RWPE2 (cell line): ENCODE measurements at regions not wholly inside any gene's neighbourhood (a gene's known extent, or its start where the extent isn't known, plus 50 kb on each side); places are given as distances from the start of the nearest gene placed in this dataset.

ENCODE experiments used
- ATAC-seq: fragments of 200-7000 bp; cut with Tn5 transposase; 3 replicates; pipeline ENCODE4 v1.9.1; 2021; ENCODE audit warnings: low read depth
- DNase-seq: peaks from one replicate; pipeline ENCODE4 v3.0.0-alpha.2; 2020; ENCODE audit warnings: low spot score
- H3K27ac ChIP-seq: fragments of 450-650 bp; 2 replicates; pipeline ENCODE4 v1.5.1; 2017; ENCODE audit warnings: mild to moderate bottlenecking; ENCODE audit not compliant: poor library complexity, severe bottlenecking
- H3K27me3 ChIP-seq: fragments of 250-450 bp; sonication (Bioruptor Pico); 2 replicates; pipeline ENCODE4 v1.5.1; 2021; ENCODE audit warnings: mild to moderate bottlenecking, moderate library complexity; ENCODE audit not compliant: insufficient read depth, poor library complexity, severe bottlenecking
- H3K36me3 ChIP-seq: fragments of 250-450 bp; sonication (Bioruptor Pico); 2 replicates; pipeline ENCODE4 v1.5.1; 2020; ENCODE audit warnings: low read depth, mild to moderate bottlenecking, moderate library complexity
- H3K4me1 ChIP-seq: fragments of 250-450 bp; sonication (Bioruptor Pico); 2 replicates; pipeline ENCODE4 v1.5.1; 2021; ENCODE audit warnings: mild to moderate bottlenecking, moderate library complexity; ENCODE audit not compliant: insufficient read depth, poor library complexity, severe bottlenecking
- H3K4me3 ChIP-seq: fragments of 250-450 bp; sonication (Bioruptor Pico); 2 replicates; pipeline ENCODE4 v1.5.1; 2021; ENCODE audit warnings: mild to moderate bottlenecking, moderate library complexity; ENCODE audit not compliant: severe bottlenecking
- H3K9me3 ChIP-seq: fragments of 250-450 bp; sonication (Bioruptor Pico); 2 replicates; pipeline ENCODE4 v1.5.1; 2021; ENCODE audit warnings: mild to moderate bottlenecking, moderate library complexity; ENCODE audit not compliant: severe bottlenecking
- CTCF ChIP-seq: fragments of 450-650 bp; IDR thresholded peaks from one replicate; pipeline ENCODE4 v1.5.1; 2017; ENCODE audit warnings: mild to moderate bottlenecking, moderate library complexity; ENCODE audit not compliant: poor library complexity, severe bottlenecking

- Histone ChIP-seq H3K4me1 (no peaks in the 10 kb centered on the region), H3K9me3 (no peaks in the 10 kb centered on the region), H3K36me3 (no peaks in the 10 kb centered on the region), H3K4me3 (no peak overlapping the region), H3K27ac (no peak overlapping the region), H3K27me3 (peaks cover 3% of the 10 kb centered on the region)
- TF ChIP-seq CTCF: no peak
- ATAC-seq: no peak
- no peak for DNase-seq
Observed at GRCh38 chr11:119940401-119940976, 197.4 kb downstream of the TRIM29 start.

GRCh38 chr11:119937412-119937811 is 200.5 kb downstream of the TRIM29 start:
- Histone ChIP-seq H3K36me3 (no peaks in the 10 kb centered on the region), H3K27ac (no peak overlapping the region), H3K4me1 (no peaks in the 10 kb centered on the region), H3K4me3 (no peak overlapping the region), H3K9me3 (no peaks in the 10 kb centered on the region), H3K27me3 (peaks cover 3% of the 10 kb centered on the region)
- DNase-seq (no peak), ATAC-seq (no peak)
- TF ChIP-seq CTCF: no peak

- no peaks in the 10 kb centered on the region for H3K9me3 ChIP-seq
- no peak for TF ChIP-seq CTCF
- no peak for DNase-seq
- H3K27ac ChIP-seq: no peak overlapping the region
- H3K27me3 ChIP-seq: peaks cover 3% of the 10 kb centered on the region
- H3K36me3 ChIP-seq: no peaks in the 10 kb centered on the region
- no peaks in the 10 kb centered on the region for H3K4me1 ChIP-seq
- no peak overlapping the region for H3K4me3 ChIP-seq
- ATAC-seq: no peak
Observed at GRCh38 chr11:119936426-119936825, 201.5 kb downstream of the TRIM29 start.

GRCh38 chr11:119935349-119935925 is 202.5 kb downstream of the TRIM29 start:
- DNase-seq (no peak), ATAC-seq (no peak)
- Histone ChIP-seq H3K4me1 (no peaks in the 10 kb centered on the region), H3K4me3 (no peak overlapping the region), H3K27ac (no peak overlapping the region), H3K36me3 (no peaks in the 10 kb centered on the region), H3K27me3 (peaks cover 6% of the 10 kb centered on the region), H3K9me3 (no peaks in the 10 kb centered on the region)
- TF ChIP-seq CTCF: no peak

GRCh38 chr11:119934866-119935265 is 203.0 kb downstream of the TRIM29 start:
- ATAC-seq (no peak), DNase-seq (no peak)
- H3K27me3 ChIP-seq: peaks cover 6% of the 10 kb centered on the region

More at GRCh38 chr11:119934866-119935265, 203.0 kb downstream of the TRIM29 start:
- no peaks in the 10 kb centered on the region for H3K36me3 ChIP-seq
- H3K27ac ChIP-seq: no peak overlapping the region
- H3K4me1 ChIP-seq: no peaks in the 10 kb centered on the region
- H3K9me3 ChIP-seq: no peaks in the 10 kb centered on the region
- H3K4me3 ChIP-seq: no peak overlapping the region
- TF ChIP-seq CTCF: no peak
